GM19452 (cell line): ENCODE measurements at regions not wholly inside any gene's neighbourhood (a gene's known extent, or its start where the extent isn't known, plus 50 kb on each side); places are given as distances from the start of the nearest gene placed in this dataset.

Experiments
- ATAC-seq: cut with Tn5 transposase; IDR thresholded peaks from one replicate; pipeline ENCODE4 v1.9.1; 2021; ENCODE audit not compliant: unreplicated experiment

GRCh38 chr2:196224756-196225155, 53.4 kb upstream of the STK17B start:
- no peak for ATAC-seq

GRCh38 chr2:196225213-196225612, 53.8 kb upstream of the STK17B start:
- ATAC-seq, result no peak

GRCh38 chr2:196226058-196226706, 54.8 kb upstream of the STK17B start:
- no peak for ATAC-seq

- no peak for ATAC-seq
Measured at GRCh38 chr2:196226707-196227065, 55.3 kb upstream of the STK17B start.

GRCh38 chr2:196229013-196229412, 57.6 kb upstream of the STK17B start:
- ATAC-seq, result no peak

- ATAC-seq, result no peak
Measured at GRCh38 chr2:196230061-196230854, 58.9 kb upstream of the STK17B start.

- peak; percentile 31 for ATAC-seq
Measured at GRCh38 chr2:196233021-196233804, 61.8 kb upstream of the STK17B start.

GRCh38 chr2:196233805-196234475, 62.6 kb upstream of the STK17B start:
- peak; percentile 90 for ATAC-seq

GRCh38 chr2:196234672-196235071, 63.3 kb upstream of the STK17B start:
- peak; percentile 38 for ATAC-seq

GRCh38 chr2:196238836-196239380, 67.5 kb upstream of the STK17B start:
- ATAC-seq, result no peak

- peak; percentile 73 for ATAC-seq
Measured at GRCh38 chr2:196239622-196240587, 68.5 kb upstream of the STK17B start.

GRCh38 chr2:196241175-196241574, 69.8 kb upstream of the STK17B start:
- no peak for ATAC-seq

GRCh38 chr2:196242131-196242620, 70.8 kb upstream of the STK17B start:
- ATAC-seq, result peak; percentile 81

- no peak for ATAC-seq
Measured at GRCh38 chr2:196244516-196244915, 73.1 kb upstream of the STK17B start.

GRCh38 chr2:196244966-196245365, 73.6 kb upstream of the STK17B start:
- ATAC-seq, result no peak

- no peak for ATAC-seq
Measured at GRCh38 chr2:196245378-196246140, 74.2 kb upstream of the STK17B start.

GRCh38 chr2:196247114-196247975, 76.0 kb upstream of the STK17B start:
- ATAC-seq, result no peak

- ATAC-seq, result no peak
Measured at GRCh38 chr2:196247976-196248280, 76.5 kb upstream of the STK17B start.
